Mucosa of descending colon (tissue), 3 donors: ENCODE measurements at regions not wholly inside any gene's neighbourhood (a gene's known extent, or its start where the extent isn't known, plus 50 kb on each side); places are given as distances from the start of the nearest gene placed in this dataset.

ENCODE experiments used
- ATAC-seq: fragments of 200-7000 bp; cut with Tn5 transposase; one replicate; pipeline ENCODE4 v1.9.1; 2020; ENCODE audit warnings: mild to moderate bottlenecking, moderate library complexity
- DNase-seq, 3 donors: peaks; one replicate each; pipeline ENCODE4 v3.0.0-alpha.2; 2020
- H3K36me3 ChIP-seq: fragments of 200-600 bp; one replicate; pipeline ENCODE4 v1.8.0; 2021; ENCODE audit warnings: low read depth, mild to moderate bottlenecking
- H3K4me1 ChIP-seq: fragments of 200-600 bp; one replicate; pipeline ENCODE4 v1.8.0; 2021; ENCODE audit warnings: low read depth, mild to moderate bottlenecking
- H3K4me3 ChIP-seq: fragments of 200-600 bp; one replicate; pipeline ENCODE4 v1.8.0; 2021; ENCODE audit warnings: mild to moderate bottlenecking
- H3K9me3 ChIP-seq: fragments of 200-600 bp; one replicate; pipeline ENCODE4 v1.8.0; 2021; ENCODE audit warnings: mild to moderate bottlenecking
- CTCF ChIP-seq: fragments of 200-600 bp; IDR thresholded peaks from one replicate; pipeline ENCODE4 v1.8.0; 2022; ENCODE audit warnings: antibody characterized with exemption, mild to moderate bottlenecking
- intact Hi-C, 2 donors: fragments of 100-400 bp; cut with DNase I in 1 of 2; cut with micrococcal nuclease in 1 of 2; formaldehyde crosslinking; loops; one replicate each; pipeline versions ENCODE4 v1.11.0 to v1.11.1; 2022; cut with DNase I, micrococcal nuclease
- donor health status: DM: no; HTN: no; CAD: no; lungs with moderate emphysema.
- donor health status: DM: no; HTN: no; CAD: no.
- donor health status: DM: no; HTN: yes; CAD: no.

GRCh38 chr22:49147617-49148175, 680.0 kb downstream of the BRD1 start:
- no peak for TF ChIP-seq CTCF
- intact Hi-C loops = no loop called here
- Histone ChIP-seq H3K36me3 (no peaks in the 10 kb centered on the region), H3K4me1 (no peaks in the 10 kb centered on the region), H3K9me3 (no peaks in the 10 kb centered on the region), H3K4me3 (no peak overlapping the region)
- ATAC-seq = no peak
- DNase-seq = no peak

- ATAC-seq = no peak
- no peaks in the 10 kb centered on the region for H3K4me1 ChIP-seq
- no peak for TF ChIP-seq CTCF
- no peak for DNase-seq
- H3K36me3 ChIP-seq = no peaks in the 10 kb centered on the region
- H3K4me3 ChIP-seq = no peak overlapping the region
- H3K9me3 ChIP-seq = no peaks in the 10 kb centered on the region
- intact Hi-C loops = no loop called here
These were observed 680.5 kb downstream of the BRD1 start for GRCh38 chr22:49147171-49147570.

- Histone ChIP-seq H3K36me3 (no peaks in the 10 kb centered on the region), H3K4me3 (no peak overlapping the region), H3K4me1 (no peaks in the 10 kb centered on the region), H3K9me3 (no peaks in the 10 kb centered on the region)
- intact Hi-C loops = no loop called here
- DNase-seq (no peak), ATAC-seq (no peak)
- TF ChIP-seq CTCF = no peak
These were observed 681.2 kb downstream of the BRD1 start for GRCh38 chr22:49146511-49146910.

GRCh38 chr22:49143812-49144211, 683.9 kb downstream of the BRD1 start:
- no peak for DNase-seq
- no peak for ATAC-seq
- Histone ChIP-seq H3K4me1 (no peaks in the 10 kb centered on the region), H3K36me3 (no peaks in the 10 kb centered on the region), H3K4me3 (no peak overlapping the region), H3K9me3 (no peaks in the 10 kb centered on the region)
- no peak for TF ChIP-seq CTCF
- intact Hi-C loops = no loop called here

GRCh38 chr22:49142891-49143290, 684.8 kb downstream of the BRD1 start:
- intact Hi-C loops = no loop called here
- Histone ChIP-seq H3K4me3 (no peak overlapping the region), H3K4me1 (no peaks in the 10 kb centered on the region), H3K9me3 (no peaks in the 10 kb centered on the region), H3K36me3 (no peaks in the 10 kb centered on the region)
- no peak for TF ChIP-seq CTCF
- DNase-seq (no peak), ATAC-seq (no peak)

GRCh38 chr22:49142296-49142695, 685.4 kb downstream of the BRD1 start:
- TF ChIP-seq CTCF = no peak

More at GRCh38 chr22:49142296-49142695, 685.4 kb downstream of the BRD1 start:
- Histone ChIP-seq H3K4me1 (no peaks in the 10 kb centered on the region), H3K9me3 (no peaks in the 10 kb centered on the region), H3K36me3 (no peaks in the 10 kb centered on the region), H3K4me3 (no peak overlapping the region)
- intact Hi-C loops = no loop called here
- no peak for DNase-seq
- no peak for ATAC-seq
